Erythroblast (primary cell): ENCODE measurements at regions not wholly inside any gene's neighbourhood (a gene's known extent, or its start where the extent isn't known, plus 50 kb on each side); places are given as distances from the start of the nearest gene placed in this dataset.

Experiments
- GATA1 ChIP-seq: IDR thresholded peaks from 2 replicates; pipeline ENCODE4 v1.6.1; 2011; ENCODE audit warnings: low read depth, mild to moderate bottlenecking, control low read depth, low read length, moderate library complexity
- POLR2A ChIP-seq: IDR thresholded peaks from 2 replicates; pipeline ENCODE4 v1.6.1; 2011; ENCODE audit warnings: mild to moderate bottlenecking, low read length

- TF ChIP-seq POLR2A (no peak), GATA1 (no peak)
Measured at GRCh38 chr2:147297820-147298219, 547.0 kb upstream of the ACVR2A start.
